ENCODE measurements at regions not wholly inside any gene's neighbourhood (a gene's known extent, or its start where the extent isn't known, plus 50 kb on each side); places are given as distances from the start of the nearest gene placed in this dataset.

- ChIA-PET CTCF (no interaction called here), POLR2A (ENCODE audit: unreplicated experiment) (no interaction called here)
- TF ChIP-seq EZH2 (IDR thresholded peaks at IDR 0.05; ENCODE audit: low read length, unreplicated experiment): no peak
- TF ChIP-seq EZH2phosphoT487 (IDR thresholded peaks at IDR 0.05; ENCODE audit: borderline replicate concordance, low read length): no peak
- TF ChIP-seq CTCF (conservative IDR thresholded peaks at IDR 0.05; ENCODE audit: low read depth, low read length): no peak
- Histone ChIP-seq H2AFZ (ENCODE audit: low read length) (no peak overlapping the region), H3K27me3 (ENCODE audit: low read length) (no peaks in the 10 kb centered on the region), H3K9ac (ENCODE audit: low read length) (no peak overlapping the region), H3K9me2 (replicated peaks; ENCODE audit: low read length) (no peaks in the 10 kb centered on the region), H3K4me2 (ENCODE audit: low read length) (peak overlapping the region; percentile 65; the same call in 1 of the 2 replicates), H3F3A (ENCODE audit: low read length, unreplicated experiment) (no peaks in the 10 kb centered on the region), H3K4me1 (ENCODE audit: insufficient read depth, low read length) (peaks cover 40% of the 10 kb centered on the region), H3K36me3 (ENCODE audit: low read depth, low read length) (no peaks in the 10 kb centered on the region), H4K20me1 (ENCODE audit: low read length) (no peaks in the 10 kb centered on the region), H3K79me2 (ENCODE audit: low read length) (no peaks in the 10 kb centered on the region), H3K4me3 (ENCODE audit: low read length) (no peak overlapping the region), H3K27ac (ENCODE audit: low read length) (no peak overlapping the region), H3K9me3 (ENCODE audit: low read length) (no peaks in the 10 kb centered on the region)
- intact Hi-C loops (cut with micrococcal nuclease): loop anchor here (2.0 kb wide), 1 partner anchor 37 kb away; no protein-coding TSS in a partner anchor
- no peak for DNase-seq
- no TSS peak for BruUV-seq (replicated peaks)
- no peak for ATAC-seq
Observed at GRCh38 chr10:3427347-3427746, 254.8 kb upstream of the PITRM1 start.

- Histone ChIP-seq H3K79me2 (ENCODE audit: low read length) (no peaks in the 10 kb centered on the region), H3K9ac (ENCODE audit: low read length) (peak overlapping the region; percentile 27; the same call in 1 of the 2 replicates), H3K4me3 (ENCODE audit: low read length) (no peak overlapping the region), H3K4me1 (ENCODE audit: insufficient read depth, low read length) (peaks cover 40% of the 10 kb centered on the region), H3K4me2 (ENCODE audit: low read length) (peak overlapping the region; percentile 65), H3K9me2 (replicated peaks; ENCODE audit: low read length) (no peaks in the 10 kb centered on the region), H3K36me3 (ENCODE audit: low read depth, low read length) (no peaks in the 10 kb centered on the region), H3K27ac (ENCODE audit: low read length) (peak overlapping the region; percentile 83), H3K9me3 (ENCODE audit: low read length) (no peaks in the 10 kb centered on the region), H2AFZ (ENCODE audit: low read length) (no peak overlapping the region), H4K20me1 (ENCODE audit: low read length) (no peaks in the 10 kb centered on the region), H3F3A (ENCODE audit: low read length, unreplicated experiment) (no peaks in the 10 kb centered on the region), H3K27me3 (ENCODE audit: low read length) (no peaks in the 10 kb centered on the region)
- TF ChIP-seq CTCF (conservative IDR thresholded peaks at IDR 0.05; ENCODE audit: low read depth, low read length): no peak
- TF ChIP-seq EZH2 (IDR thresholded peaks at IDR 0.05; ENCODE audit: low read length, unreplicated experiment): no peak
- TF ChIP-seq EZH2phosphoT487 (IDR thresholded peaks at IDR 0.05; ENCODE audit: borderline replicate concordance, low read length): no peak
- ATAC-seq (peak; percentile 62), DNase-seq (peak; percentile 75)
- intact Hi-C loops (cut with micrococcal nuclease): loop anchor here (1.0 to 2.0 kb wide), 2 partner anchors 38 to 177 kb away; no protein-coding TSS in a partner anchor
- BruUV-seq (replicated peaks): no TSS peak
- ChIA-PET POLR2A (ENCODE audit: unreplicated experiment) (no interaction called here), CTCF (no interaction called here)
Observed at GRCh38 chr10:3426190-3426845, 253.7 kb upstream of the PITRM1 start.

GRCh38 chr10:3425716-3426115 lies 253.1 kb upstream of the PITRM1 start:
- no peaks in the 10 kb centered on the region for H3F3A ChIP-seq (ENCODE audit: low read length, unreplicated experiment)
- H3K27ac ChIP-seq (ENCODE audit: low read length): peak overlapping the region; percentile 83
- ATAC-seq: no peak
- no peaks in the 10 kb centered on the region for H3K9me2 ChIP-seq (replicated peaks; ENCODE audit: low read length)
- intact Hi-C loops (cut with micrococcal nuclease): loop anchor here (1.0 to 2.0 kb wide), 2 partner anchors 39 to 176 kb away; no protein-coding TSS in a partner anchor
- no peak for TF ChIP-seq EZH2 (IDR thresholded peaks at IDR 0.05; ENCODE audit: low read length, unreplicated experiment)
- TF ChIP-seq EZH2phosphoT487 (IDR thresholded peaks at IDR 0.05; ENCODE audit: borderline replicate concordance, low read length): no peak
- TF ChIP-seq CTCF (conservative IDR thresholded peaks at IDR 0.05; ENCODE audit: low read depth, low read length): no peak
- CTCF ChIA-PET: no interaction called here
- H3K4me1 ChIP-seq (ENCODE audit: insufficient read depth, low read length): peaks cover 40% of the 10 kb centered on the region
- 0 out of 2 replicates have a peak overlapping the region, but pooled peaks have one; percentile 10 for H3K9ac ChIP-seq (ENCODE audit: low read length)
- no peak for DNase-seq
- H3K79me2 ChIP-seq (ENCODE audit: low read length): no peaks in the 10 kb centered on the region
- H3K4me2 ChIP-seq (ENCODE audit: low read length): peak overlapping the region; percentile 65
- H3K36me3 ChIP-seq (ENCODE audit: low read depth, low read length): no peaks in the 10 kb centered on the region
- BruUV-seq (replicated peaks): no TSS peak
- no peaks in the 10 kb centered on the region for H3K9me3 ChIP-seq (ENCODE audit: low read length)
- no peak overlapping the region for H2AFZ ChIP-seq (ENCODE audit: low read length)
- POLR2A ChIA-PET (ENCODE audit: unreplicated experiment): no interaction called here
- no peaks in the 10 kb centered on the region for H4K20me1 ChIP-seq (ENCODE audit: low read length)
- H3K27me3 ChIP-seq (ENCODE audit: low read length): no peaks in the 10 kb centered on the region
- no peak overlapping the region for H3K4me3 ChIP-seq (ENCODE audit: low read length)

Measured in PC-3 (cell line).